NCI-H128 (cell line): ENCODE measurements at regions not wholly inside any gene's neighbourhood (a gene's known extent, or its start where the extent isn't known, plus 50 kb on each side); places are given as distances from the start of the nearest gene placed in this dataset.

Experiments used
- DNase-seq: peaks from one replicate; lab custom pipeline; 2025; ENCODE audit not compliant: unreplicated experiment; lab: John Stamatoyannopoulos, UW

- no peak for DNase-seq
Observed at GRCh38 chr7:86949052-86949778, 110.2 kb downstream of the ELAPOR2 start.

DNA sequence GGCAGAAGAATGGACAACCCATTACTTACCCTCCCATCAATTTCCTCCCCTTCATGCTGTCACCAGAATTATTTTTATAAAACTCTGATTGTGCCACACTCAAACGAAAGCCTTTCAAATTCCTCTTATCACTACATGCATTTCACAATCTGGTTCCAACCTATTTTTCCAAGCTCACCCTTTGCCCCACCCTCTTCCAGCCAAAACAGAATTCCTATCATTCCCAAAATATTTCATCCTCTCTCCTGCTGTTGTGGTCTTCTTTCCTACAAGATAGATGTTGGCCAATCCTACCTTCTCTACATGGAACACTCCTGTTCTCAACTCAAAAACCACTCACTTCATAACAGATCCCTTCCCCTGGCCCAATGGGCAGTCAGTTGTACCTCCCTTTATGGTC, 111.5 kb downstream of the ELAPOR2 start:
- no peak for DNase-seq

DNA sequence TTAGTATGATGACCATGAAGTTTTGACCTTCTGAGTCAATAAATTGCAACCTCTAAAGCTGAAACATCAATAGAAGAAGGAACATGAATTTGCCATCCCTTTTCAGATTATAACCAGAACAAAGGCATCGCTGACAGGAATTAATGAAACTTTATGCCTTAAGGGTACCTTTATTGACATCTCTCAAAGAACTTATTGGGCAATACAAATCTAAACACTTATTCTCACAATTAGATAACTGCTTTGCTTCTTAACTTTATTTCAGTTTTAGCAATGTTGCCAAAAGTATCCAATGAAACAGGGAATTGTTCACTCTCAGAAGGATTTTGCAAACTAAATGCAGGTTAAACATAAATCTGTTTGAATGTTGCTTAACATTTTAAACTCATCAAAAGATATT, 116.0 kb downstream of the ELAPOR2 start:
- DNase-seq: no peak

DNA sequence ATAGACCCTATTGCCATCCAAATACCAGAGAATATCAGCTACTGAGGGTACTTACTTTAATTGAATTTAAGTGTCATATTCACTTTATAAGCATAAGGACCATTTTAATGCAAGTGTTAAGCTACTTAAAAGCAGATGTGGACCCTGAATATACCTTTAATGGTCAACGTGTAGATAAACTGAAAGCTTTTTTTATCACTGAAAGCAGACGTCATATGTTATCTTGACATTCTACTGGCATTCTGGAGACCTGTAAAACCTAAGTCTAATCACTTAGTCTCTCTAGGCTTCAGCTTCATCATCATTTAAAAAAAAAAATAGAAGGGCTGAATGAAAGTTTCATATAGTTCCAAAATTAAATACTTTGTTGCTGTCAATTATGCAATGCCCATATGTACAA, 116.5 kb downstream of the ELAPOR2 start:
- no peak for DNase-seq

DNA sequence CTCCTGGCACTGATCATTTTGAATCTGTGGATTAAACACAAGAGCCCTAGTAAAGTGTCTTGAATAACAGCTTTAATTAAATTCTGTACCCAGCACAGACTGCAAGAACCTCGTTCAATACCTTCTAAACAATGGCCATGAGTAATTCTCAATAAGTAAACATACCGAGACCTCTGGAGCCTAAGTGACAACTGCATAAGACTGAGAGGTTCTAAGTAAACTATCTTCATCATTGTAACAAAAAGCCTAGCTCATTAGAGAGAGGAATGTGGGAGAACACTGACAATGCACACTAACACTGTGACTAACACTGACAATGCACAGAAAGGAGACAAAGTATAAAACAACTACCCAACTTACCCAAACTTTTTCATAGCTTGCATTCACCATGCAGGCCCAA, 117.4 kb downstream of the ELAPOR2 start:
- no peak for DNase-seq

GRCh38 chr7:86939197-86939814, 120.1 kb downstream of the ELAPOR2 start:
- peak; percentile 52 for DNase-seq

DNA sequence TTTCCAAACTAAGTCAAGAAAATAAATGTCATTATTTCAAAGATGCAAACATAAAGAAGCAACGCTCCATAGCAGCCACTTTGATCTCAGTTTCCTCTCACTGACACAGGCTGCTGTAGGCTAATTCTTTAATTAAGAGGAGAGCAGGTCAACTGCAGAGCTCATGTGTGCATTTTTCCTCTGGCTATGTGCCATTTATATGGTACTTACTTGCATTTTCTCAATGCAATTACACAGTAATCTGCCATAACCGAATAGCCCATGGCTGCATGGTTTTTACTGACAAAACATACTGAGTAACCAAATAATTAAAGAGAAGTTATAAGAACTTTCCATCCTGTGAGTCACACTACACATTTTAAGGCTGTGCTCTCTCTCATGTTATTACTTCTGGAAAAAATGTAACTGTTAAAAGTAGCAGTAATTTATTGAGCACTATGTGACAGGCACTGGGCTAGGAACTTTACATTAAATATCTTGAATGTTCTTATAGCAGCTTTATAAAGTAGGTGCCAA, 122.0 kb downstream of the ELAPOR2 start:
- DNase-seq: no peak

- DNase-seq: no peak
Observed at GRCh38 chr7:86933295-86933845, 126.1 kb downstream of the ELAPOR2 start.

DNA sequence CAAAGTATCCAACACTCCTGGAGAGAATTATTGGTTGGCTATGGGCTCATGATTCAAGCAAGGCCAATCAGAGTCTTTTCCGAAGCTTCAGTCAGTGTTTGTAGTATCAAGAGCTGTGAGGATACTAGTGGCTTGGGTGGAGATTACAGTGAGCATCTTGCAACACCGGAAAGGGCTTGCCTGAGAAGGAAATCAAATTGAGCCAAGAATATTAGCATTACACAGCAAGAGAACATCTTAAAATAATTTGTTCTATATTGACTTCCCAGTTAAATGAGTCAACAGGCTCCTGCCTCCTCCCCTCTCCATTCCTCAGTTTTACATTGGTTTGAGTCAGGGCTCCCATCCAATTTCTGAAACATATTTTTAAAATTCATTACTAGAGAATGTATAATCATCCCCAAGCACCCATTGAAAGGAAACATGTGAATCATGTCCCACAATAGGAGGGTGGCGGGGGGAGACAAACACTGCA, 127.4 kb downstream of the ELAPOR2 start:
- DNase-seq: no peak

- no peak for DNase-seq
Observed at GRCh38 chr7:86931439-86931838, 128.0 kb downstream of the ELAPOR2 start.

GRCh38 chr7:86930554-86931307, 128.7 kb downstream of the ELAPOR2 start:
- no peak for DNase-seq

DNA sequence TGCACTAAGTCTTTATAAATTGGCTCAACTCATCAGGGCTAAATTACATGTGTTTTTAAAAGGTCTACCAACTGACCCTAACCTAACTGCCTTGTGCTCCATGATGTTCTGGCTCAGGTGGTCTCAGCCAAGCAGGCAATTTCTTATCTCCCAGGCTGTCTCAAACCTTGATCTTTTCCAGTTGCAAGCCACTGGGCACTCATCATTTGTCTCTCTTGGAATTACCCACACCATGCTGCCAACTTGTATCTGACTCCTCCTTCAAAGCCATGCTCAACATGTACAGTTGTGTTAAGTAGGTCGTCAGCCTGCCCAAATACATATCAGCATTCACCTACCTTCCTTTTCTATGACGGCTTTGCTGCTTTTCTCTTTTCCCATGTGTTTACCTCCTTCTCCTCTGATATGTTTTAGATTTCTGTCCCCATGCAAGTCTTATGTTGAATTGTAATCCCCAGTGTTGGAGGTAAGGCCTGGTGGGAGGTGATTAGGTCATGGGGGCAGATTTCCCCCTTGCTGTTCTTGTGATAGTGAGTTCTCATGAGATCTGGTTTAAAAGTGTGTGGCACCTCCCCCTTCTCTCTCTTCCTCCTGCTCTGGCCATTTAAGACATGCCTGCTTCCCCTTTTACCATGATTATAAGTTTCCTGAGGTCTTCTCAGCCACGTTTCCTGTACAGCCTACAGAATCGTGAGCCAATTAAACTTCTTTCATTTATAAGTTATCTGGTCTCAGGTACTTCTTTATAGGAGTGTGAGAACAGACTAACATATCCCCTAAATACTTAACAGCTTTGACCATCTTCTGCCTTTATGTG, 130.0 kb downstream of the ELAPOR2 start:
- no peak for DNase-seq

GRCh38 chr7:86928308-86928707, 131.1 kb downstream of the ELAPOR2 start:
- DNase-seq: no peak

GRCh38 chr7:86926732-86927131, 132.7 kb downstream of the ELAPOR2 start:
- DNase-seq: peak; percentile 12

DNA sequence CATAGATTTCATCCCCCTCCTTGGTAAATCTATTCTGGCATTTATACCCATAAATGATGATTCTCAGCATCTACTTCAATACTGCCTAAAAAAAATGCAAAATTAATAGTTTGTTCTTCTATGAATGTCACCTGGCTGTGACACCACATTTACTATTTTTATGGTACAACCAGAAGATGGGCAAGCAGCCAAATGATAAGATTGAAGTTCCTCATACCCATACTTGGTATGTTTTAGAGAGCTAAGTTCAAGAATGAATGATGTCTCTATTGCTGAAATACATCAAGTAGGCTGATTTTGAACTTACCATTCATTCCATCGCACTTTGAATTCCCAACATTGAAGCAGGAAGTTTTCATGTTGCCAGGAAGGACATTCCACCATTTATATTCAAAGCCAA, 134.2 kb downstream of the ELAPOR2 start:
- DNase-seq: no peak

GRCh38 chr7:86923527-86923926, 135.9 kb downstream of the ELAPOR2 start:
- no peak for DNase-seq

- no peak for DNase-seq
Observed at GRCh38 chr7:86920154-86920553, 139.3 kb downstream of the ELAPOR2 start.

DNA sequence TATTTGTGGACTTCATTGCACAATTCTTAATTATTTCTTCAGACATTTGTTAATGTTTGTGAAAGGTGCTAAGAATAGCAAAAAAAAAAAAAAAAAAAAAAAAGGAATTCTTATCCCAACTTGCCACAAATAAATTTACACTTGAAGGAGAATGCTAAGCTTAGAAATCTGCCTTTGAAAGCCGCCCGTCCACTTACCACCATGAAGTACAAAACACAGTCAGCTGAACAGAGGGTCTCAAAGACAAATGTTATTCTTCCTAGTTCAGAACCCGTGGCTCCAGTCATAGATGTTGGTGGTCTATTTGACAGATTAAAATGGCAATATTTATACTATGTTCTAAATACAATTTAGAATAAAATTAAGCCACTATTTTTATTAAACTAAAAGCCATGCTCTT, 141.2 kb downstream of the ELAPOR2 start:
- DNase-seq: no peak

GRCh38 chr7:86916277-86916825, 143.1 kb downstream of the ELAPOR2 start:
- no peak for DNase-seq

GRCh38 chr7:86914551-86914950, 144.9 kb downstream of the ELAPOR2 start:
- no peak for DNase-seq
